Hepatocyte (in vitro differentiated cells): ENCODE measurements at regions not wholly inside any gene's neighbourhood (a gene's known extent, or its start where the extent isn't known, plus 50 kb on each side); places are given as distances from the start of the nearest gene placed in this dataset.

ENCODE experiments used
- CTCF ChIP-seq: fragments of 200-600 bp; sonication (generic); IDR thresholded peaks from 2 replicates; pipeline ENCODE4 v1.5.1; 2016; ENCODE audit warnings: antibody characterized with exemption, mild to moderate bottlenecking; ENCODE audit not compliant: poor library complexity
- EZH2 ChIP-seq: fragments of 200-600 bp; sonication (generic); IDR thresholded peaks from 2 replicates; pipeline ENCODE4 v1.6.1; 2016; ENCODE audit warnings: antibody characterized with exemption, mild to moderate bottlenecking, borderline replicate concordance
- EZH2phosphoT487 ChIP-seq: fragments of 200-600 bp; sonication (generic); IDR thresholded peaks from one replicate; pipeline ENCODE4 v1.6.1; 2018; ENCODE audit warnings: antibody characterized with exemption, mild to moderate bottlenecking, low read depth, moderate library complexity; ENCODE audit not compliant: unreplicated experiment, severe bottlenecking

GRCh38 chr12:14264778-14265177 lies 100.7 kb upstream of the ATF7IP start:
- TF ChIP-seq EZH2 (no peak), CTCF (no peak), EZH2phosphoT487 (no peak)
